HG03457 (cell line): ENCODE measurements at regions not wholly inside any gene's neighbourhood (a gene's known extent, or its start where the extent isn't known, plus 50 kb on each side); places are given as distances from the start of the nearest gene placed in this dataset.

Source experiments
- ATAC-seq: cut with Tn5 transposase; IDR thresholded peaks from one replicate; pipeline ENCODE4 v1.9.1; 2021; ENCODE audit warnings: moderate number of reproducible peaks; ENCODE audit not compliant: unreplicated experiment

- no peak for ATAC-seq
Measured at GRCh38 chr3:102529452-102529851, 94.6 kb downstream of the ZPLD1 start.

GRCh38 chr3:102530415-102531181 is 95.8 kb downstream of the ZPLD1 start:
- ATAC-seq: no peak

GRCh38 chr3:102531686-102532085 is 96.9 kb downstream of the ZPLD1 start:
- ATAC-seq: no peak

- ATAC-seq: no peak
Measured at GRCh38 chr3:102532901-102533300, 98.1 kb downstream of the ZPLD1 start.

- no peak for ATAC-seq
Measured at GRCh38 chr3:102533784-102534183, 99.0 kb downstream of the ZPLD1 start.

- no peak for ATAC-seq
Measured at GRCh38 chr3:102536456-102536855, 101.6 kb downstream of the ZPLD1 start.

- no peak for ATAC-seq
Measured at GRCh38 chr3:102537123-102537522, 102.3 kb downstream of the ZPLD1 start.

GRCh38 chr3:102544741-102545140 is 109.9 kb downstream of the ZPLD1 start:
- no peak for ATAC-seq

- ATAC-seq: no peak
Measured at GRCh38 chr3:102545276-102545675, 110.5 kb downstream of the ZPLD1 start.

GRCh38 chr3:102553876-102554275 is 119.1 kb downstream of the ZPLD1 start:
- no peak for ATAC-seq

- ATAC-seq: no peak
Measured at GRCh38 chr3:102570511-102570910, 135.7 kb downstream of the ZPLD1 start.

- ATAC-seq: no peak
Measured at GRCh38 chr3:102571006-102571405, 136.2 kb downstream of the ZPLD1 start.

GRCh38 chr3:102571720-102572384 is 137.0 kb downstream of the ZPLD1 start:
- no peak for ATAC-seq

- ATAC-seq: no peak
Measured at GRCh38 chr3:102573483-102574028, 138.7 kb downstream of the ZPLD1 start.

- ATAC-seq: no peak
Measured at GRCh38 chr3:102574355-102574754, 139.5 kb downstream of the ZPLD1 start.

- no peak for ATAC-seq
Measured at GRCh38 chr3:102576651-102577050, 141.8 kb downstream of the ZPLD1 start.

GRCh38 chr3:102577082-102577789 is 142.4 kb downstream of the ZPLD1 start:
- ATAC-seq: no peak

- no peak for ATAC-seq
Measured at GRCh38 chr3:102580760-102581159, 145.9 kb downstream of the ZPLD1 start.

- ATAC-seq: no peak
Measured at GRCh38 chr3:102586485-102586884, 151.7 kb downstream of the ZPLD1 start.

- no peak for ATAC-seq
Measured at GRCh38 chr3:102593812-102594602, 159.2 kb downstream of the ZPLD1 start.

GRCh38 chr3:102595057-102595456 is 160.2 kb downstream of the ZPLD1 start:
- no peak for ATAC-seq
